ENCODE measurements at regions not wholly inside any gene's neighbourhood (a gene's known extent, or its start where the extent isn't known, plus 50 kb on each side); places are given as distances from the start of the nearest gene placed in this dataset.

GRCh38 chr3:30113906-30114305, 492.5 kb upstream of the TGFBR2 start:
- no peak for TF ChIP-seq CTCF (IDR thresholded peaks at IDR 0.05; ENCODE audit: poor library complexity)
- TF ChIP-seq EZH2phosphoT487 (IDR thresholded peaks at IDR 0.05; ENCODE audit: low read depth, severe bottlenecking, unreplicated experiment) = no peak

All from hepatocyte (in vitro differentiated cells).